HTR-8/SVneo (cell line): ENCODE measurements at regions not wholly inside any gene's neighbourhood (a gene's known extent, or its start where the extent isn't known, plus 50 kb on each side); places are given as distances from the start of the nearest gene placed in this dataset.

Source experiments
- DNase-seq: peaks from one replicate; pipeline ENCODE4 v3.0.0; 2011; ENCODE audit warnings: low spot score, mixed read lengths; ENCODE audit not compliant: insufficient read length
- FAIRE-seq: peaks from 2 replicates; lab custom pipeline; 2011; peaks lifted over from hg19 to GRCh38; lab: Jason Lieb, UNC

DNA sequence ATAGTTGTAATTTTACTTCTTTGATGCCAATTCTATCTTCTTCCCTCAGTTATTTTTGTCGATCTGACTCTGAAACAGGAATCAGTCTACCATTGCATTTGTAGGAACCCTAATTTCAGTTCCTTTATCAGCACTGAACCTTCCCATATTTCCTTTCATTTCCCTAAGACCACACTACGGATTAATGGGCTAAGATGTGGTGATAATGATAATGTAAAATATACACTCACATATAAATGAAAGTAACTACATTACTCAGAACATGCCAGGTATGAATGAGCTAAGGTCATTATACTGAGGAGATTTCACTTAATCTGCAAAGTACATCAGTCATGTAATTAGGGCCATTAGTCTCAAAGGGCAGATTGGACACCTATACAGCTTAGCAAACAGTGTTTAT lies 60.2 kb upstream of the RFC3 start:
- FAIRE-seq (no peak), DNase-seq (no peak)

DNA sequence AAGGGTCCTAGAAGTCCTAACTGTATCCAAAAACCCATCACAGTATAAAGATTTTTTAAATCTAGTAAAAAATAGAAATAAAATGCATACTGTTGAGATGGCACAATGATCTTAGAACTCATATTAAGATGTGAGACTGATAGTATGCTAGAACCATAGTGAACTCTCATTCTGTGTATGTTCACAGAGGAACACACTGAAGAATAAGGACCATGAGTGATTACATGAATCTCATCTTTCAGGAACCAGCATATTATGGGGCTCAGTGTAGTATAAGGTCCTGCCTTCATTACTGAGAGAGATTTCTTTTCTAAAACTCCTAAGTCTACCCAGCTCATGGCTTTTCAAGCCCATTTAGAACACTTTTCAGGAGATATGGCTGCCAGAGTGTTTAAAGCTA lies 59.8 kb upstream of the RFC3 start:
- no peak for FAIRE-seq
- no peak for DNase-seq

DNA sequence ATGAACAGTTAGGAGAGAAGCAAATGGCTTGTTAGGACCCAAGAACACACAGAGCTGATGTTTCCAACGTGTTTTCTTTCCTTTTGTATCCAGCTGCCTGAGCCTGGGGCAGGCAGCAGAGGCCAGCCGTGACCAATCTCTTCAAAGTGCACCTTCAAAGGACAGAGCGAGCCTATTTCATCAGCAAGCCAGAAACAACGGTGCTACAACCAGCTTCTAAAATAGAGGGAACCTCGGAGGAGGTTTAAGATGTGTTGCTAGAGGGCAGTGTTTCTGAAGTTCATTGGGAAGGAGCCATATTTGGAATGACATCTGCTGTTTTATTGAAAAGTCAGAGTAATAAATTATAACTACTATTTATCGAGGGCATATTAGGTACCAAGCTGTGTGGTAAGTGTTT lies 56.2 kb upstream of the RFC3 start:
- FAIRE-seq (no peak), DNase-seq (no peak)

DNA sequence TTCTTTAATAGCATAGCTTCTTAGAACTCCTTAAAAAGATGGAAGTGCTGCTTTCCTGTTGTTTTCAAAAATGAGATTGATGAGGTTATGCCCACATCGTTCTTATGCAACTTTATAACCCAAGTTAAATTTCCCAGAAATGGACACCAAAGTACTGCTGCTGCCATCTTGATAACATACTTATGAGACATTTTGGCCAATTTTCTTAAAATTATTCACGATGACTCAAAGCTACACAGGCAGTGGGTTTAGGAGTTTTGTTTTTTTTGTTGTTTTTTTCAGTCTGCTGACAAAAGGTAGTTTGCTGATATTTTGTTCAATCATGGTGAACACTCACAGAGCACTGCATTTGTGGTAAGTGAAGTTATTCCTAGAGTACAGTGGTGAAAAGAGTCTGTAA lies 54.9 kb upstream of the RFC3 start:
- FAIRE-seq (no peak), DNase-seq (no peak)

DNA sequence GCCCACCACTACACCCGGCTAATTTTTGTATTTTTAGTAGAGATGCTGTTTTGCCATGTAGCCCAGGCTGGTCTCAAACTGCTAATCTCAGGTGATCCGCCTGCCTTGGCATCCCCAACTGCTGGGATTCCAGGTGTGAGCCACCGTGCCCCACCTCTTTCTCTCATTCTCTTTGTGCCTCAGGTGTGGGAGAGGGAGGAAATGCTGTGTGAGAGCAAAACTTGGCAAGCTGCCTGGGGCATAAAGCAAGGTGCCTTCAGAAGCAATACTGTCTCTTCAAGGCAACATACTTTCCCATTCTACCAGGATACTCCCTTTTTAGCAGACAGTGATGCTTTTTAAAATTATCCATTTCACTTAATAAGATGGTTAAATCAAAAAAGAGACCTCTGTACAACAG lies 53.2 kb upstream of the RFC3 start:
- FAIRE-seq (no peak), DNase-seq (no peak)

DNA sequence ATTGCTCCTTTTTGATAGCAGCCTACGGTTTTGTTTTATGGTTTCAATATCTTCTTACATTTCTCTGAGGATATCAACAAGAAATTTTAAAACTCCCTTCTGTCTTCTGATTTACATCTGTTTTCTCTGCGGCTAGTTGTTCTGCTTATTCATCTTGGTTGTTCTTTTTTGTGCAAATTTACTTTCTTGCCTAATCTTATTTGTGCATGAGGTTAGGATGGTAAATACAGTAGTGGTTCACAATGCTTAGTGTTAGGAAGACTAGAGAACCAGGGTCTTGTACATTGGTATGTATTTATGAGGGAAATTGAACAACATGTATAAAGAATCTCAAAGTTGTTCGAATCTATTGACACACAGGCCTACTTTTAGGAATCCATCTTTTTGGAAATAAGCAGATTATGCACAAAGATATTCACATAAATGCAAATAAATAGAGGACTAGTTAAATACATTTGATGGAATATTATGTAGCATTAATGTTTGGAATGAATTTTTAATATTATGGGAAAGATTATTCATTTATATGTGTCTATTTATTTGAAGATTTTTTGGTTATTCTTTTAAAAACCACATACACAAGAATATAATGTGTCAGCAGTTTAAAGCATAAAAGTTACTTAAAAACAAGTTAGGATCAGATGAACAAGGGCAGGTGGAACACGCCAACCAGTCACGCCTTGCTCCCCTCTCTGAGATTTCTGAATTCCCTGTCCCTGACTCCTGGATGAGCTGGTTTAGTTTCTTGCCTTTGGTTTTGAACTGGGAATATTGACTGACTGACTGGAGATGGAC lies 51.4 kb upstream of the RFC3 start:
- FAIRE-seq, result no peak
- no peak for DNase-seq

DNA sequence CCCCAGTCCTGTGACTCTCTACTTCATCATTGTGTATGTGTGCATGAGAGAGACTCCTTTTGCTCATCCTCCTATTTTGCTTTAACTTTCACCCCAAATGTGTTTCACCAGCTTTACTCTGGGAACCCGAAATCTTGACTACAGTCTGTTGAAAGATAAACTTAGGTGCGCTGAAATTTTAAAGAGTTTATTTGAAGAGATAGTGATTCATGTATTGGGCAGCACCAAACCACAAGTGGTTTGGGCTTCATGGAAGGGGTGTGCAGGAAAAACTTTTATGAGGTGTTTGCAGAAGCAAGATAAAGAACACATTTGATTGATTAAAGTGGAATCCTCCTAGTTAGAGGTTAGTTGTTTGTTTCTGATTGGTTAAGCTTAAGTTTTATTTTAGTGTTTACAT lies 50.8 kb upstream of the RFC3 start:
- DNase-seq, result no peak
- no peak for FAIRE-seq
